ENCODE measurements at regions not wholly inside any gene's neighbourhood (a gene's known extent, or its start where the extent isn't known, plus 50 kb on each side); places are given as distances from the start of the nearest gene placed in this dataset.

DNA sequence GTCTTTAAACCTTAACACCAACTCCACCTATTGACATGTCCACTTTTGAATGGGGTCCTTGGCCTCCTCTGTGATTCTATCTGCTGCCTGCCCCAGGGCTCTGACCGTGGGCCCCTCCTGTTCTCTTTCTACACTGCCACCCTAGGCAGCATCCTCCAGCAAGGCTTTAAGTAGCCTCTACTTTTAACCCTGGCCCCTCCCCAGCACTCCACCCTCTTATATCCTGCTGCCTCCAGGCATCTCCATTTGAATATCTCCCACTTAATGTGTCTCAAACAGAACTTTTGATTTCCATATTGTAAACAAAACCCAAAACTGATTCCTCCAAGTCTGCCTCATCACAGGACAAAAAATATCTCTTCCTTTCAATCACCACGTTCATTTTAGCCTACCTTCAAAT lies 90.5 kb upstream of the ARHGAP32 start:
- TF ChIP-seq, protein P1, sequence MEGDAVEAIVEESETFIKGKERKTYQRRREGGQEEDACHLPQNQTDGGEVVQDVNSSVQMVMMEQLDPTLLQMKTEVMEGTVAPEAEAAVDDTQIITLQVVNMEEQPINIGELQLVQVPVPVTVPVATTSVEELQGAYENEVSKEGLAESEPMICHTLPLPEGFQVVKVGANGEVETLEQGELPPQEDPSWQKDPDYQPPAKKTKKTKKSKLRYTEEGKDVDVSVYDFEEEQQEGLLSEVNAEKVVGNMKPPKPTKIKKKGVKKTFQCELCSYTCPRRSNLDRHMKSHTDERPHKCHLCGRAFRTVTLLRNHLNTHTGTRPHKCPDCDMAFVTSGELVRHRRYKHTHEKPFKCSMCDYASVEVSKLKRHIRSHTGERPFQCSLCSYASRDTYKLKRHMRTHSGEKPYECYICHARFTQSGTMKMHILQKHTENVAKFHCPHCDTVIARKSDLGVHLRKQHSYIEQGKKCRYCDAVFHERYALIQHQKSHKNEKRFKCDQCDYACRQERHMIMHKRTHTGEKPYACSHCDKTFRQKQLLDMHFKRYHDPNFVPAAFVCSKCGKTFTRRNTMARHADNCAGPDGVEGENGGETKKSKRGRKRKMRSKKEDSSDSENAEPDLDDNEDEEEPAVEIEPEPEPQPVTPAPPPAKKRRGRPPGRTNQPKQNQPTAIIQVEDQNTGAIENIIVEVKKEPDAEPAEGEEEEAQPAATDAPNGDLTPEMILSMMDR (IDR thresholded peaks at IDR 0.05): no peak
- no peak for TF ChIP-seq POLR2A (IDR thresholded peaks at IDR 0.05)

Data from lower leg skin (tissue), 3 donors.